ENCODE measurements at regions not wholly inside any gene's neighbourhood (a gene's known extent, or its start where the extent isn't known, plus 50 kb on each side); places are given as distances from the start of the nearest gene placed in this dataset.
"Not testable (repeated sequence)": the region's sequence is repeated elsewhere in the genome, so short reads cannot be mapped to it uniquely, and the experiment has no call there.

GRCh38 chr3:36077320-36077719 is 303.0 kb upstream of the STAC start:
- no peak for TF ChIP-seq CTCF (IDR thresholded peaks at IDR 0.05; ENCODE audit: borderline replicate concordance, control extremely low read depth, extremely low read depth, insufficient read depth, missing control alignments)
- no peak for DNase-seq (ENCODE audit: low spot score)
- in situ Hi-C loops (cut with MboI; ENCODE audit: low sequenced_read_pairs, unreplicated experiment) = no loop called here

DNA sequence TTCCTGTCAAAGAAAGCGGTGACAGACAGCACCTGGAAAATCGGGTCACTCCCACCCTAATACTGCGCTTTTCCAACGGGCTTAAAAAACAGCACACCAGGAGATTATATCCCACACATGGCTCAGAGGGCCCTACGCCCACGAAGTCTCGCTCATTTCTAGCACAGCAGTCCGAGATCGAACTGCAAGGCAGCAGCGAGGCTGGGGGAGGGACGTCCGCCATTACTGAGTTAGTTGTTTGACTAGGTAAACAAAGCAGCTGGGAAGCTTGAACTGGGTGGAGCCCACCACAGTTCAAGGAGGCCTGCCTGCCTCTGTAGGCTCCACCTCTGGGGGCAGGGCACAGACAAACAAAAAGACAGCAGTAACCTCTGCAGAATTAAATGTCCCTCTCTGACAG is 297.3 kb upstream of the STAC start:
- in situ Hi-C loops (cut with MboI; ENCODE audit: low sequenced_read_pairs, unreplicated experiment); DNase-seq (ENCODE audit: low spot score): not testable (repeated sequence)

DNA sequence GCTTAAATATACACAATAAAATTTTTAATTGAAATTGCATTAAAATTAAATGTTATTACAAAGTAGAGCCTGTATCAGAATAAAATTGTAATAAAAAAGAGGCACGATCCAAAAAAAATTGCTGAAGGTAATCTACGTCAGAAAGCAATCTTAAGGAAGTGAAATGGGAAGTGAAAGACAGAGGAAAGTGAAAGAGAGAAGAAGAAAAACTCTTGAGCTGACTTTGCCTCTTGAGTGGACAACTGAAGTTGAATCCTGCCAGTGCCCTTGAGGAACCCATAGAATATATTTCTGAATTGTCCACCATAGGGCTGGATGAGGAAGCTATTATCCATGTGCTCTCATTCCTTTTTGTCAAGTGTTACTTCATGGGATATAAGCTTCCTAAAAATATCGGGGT is 285.1 kb upstream of the STAC start:
- in situ Hi-C loops (cut with MboI; ENCODE audit: low sequenced_read_pairs, unreplicated experiment) = no loop called here
- TF ChIP-seq CTCF (IDR thresholded peaks at IDR 0.05; ENCODE audit: borderline replicate concordance, control extremely low read depth, extremely low read depth, insufficient read depth, missing control alignments) = no peak

DNA sequence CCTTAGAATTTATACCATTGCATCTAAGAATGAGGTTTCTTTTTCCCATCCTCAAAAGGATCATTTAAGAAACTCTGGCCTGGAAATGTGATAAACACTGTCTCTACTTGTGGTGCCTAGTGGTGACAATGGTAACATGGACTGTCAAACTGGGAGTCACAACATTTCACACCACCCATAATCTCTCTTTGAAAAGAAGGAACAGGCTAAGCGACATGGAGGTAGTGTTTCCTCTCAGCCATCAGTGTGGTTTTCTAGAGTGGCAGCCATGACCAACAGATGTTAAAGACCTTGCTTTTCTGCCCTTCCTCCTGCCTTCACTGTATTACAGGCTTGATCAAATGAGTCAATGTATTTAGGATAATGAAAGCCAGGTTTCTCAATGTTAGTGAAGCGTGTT is 283.1 kb upstream of the STAC start:
- no peak for DNase-seq (ENCODE audit: low spot score)
- in situ Hi-C loops (cut with MboI; ENCODE audit: low sequenced_read_pairs, unreplicated experiment) = no loop called here
- TF ChIP-seq CTCF (IDR thresholded peaks at IDR 0.05; ENCODE audit: borderline replicate concordance, control extremely low read depth, extremely low read depth, insufficient read depth, missing control alignments) = no peak

More for the DNA sequence above, 285.1 kb upstream of the STAC start:
- DNase-seq (ENCODE audit: low spot score) = no peak

- in situ Hi-C loops (cut with MboI; ENCODE audit: low sequenced_read_pairs, unreplicated experiment) = no loop called here
- no peak for DNase-seq (ENCODE audit: low spot score)
- no peak for TF ChIP-seq CTCF (IDR thresholded peaks at IDR 0.05; ENCODE audit: borderline replicate concordance, control extremely low read depth, extremely low read depth, insufficient read depth, missing control alignments)
Measured at GRCh38 chr3:36114353-36114752, 266.0 kb upstream of the STAC start.

DNA sequence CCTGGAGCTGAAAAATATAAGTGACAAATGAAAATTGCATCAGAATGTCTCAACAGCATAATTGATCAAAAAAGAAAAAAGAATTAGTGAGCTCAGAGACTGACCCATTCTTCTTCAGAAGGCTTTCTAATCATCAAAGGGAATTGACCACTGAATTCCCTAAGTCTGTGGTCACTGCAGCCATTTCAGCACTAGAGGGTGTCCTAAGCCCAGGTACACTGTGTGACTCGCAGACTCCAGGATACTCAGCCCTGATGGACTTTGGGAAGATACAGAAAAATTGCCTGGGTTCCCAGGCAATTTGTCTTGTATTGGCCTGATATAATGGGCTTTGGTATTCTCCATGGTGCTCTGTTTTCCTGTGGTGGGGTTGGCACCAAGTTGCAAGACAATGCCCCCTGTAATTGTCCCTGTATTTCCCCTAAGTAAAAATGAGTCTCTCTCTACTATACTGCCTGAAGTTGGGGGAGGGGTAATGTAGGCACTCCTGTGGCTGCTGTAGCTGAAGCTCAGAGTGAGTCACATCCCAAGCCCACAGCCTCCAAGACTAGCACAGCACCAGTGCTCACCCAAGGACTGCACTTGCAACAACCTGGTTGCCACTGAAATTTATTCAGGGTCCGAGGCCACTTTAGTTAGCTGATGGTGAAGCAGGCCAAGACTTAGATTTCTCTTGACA is 256.0 kb upstream of the STAC start:
- in situ Hi-C loops (cut with MboI; ENCODE audit: low sequenced_read_pairs, unreplicated experiment) = no loop called here
- no peak for DNase-seq (ENCODE audit: low spot score)
- no peak for TF ChIP-seq CTCF (IDR thresholded peaks at IDR 0.05; ENCODE audit: borderline replicate concordance, control extremely low read depth, extremely low read depth, insufficient read depth, missing control alignments)

- no peak for DNase-seq (ENCODE audit: low spot score)
- in situ Hi-C loops (cut with MboI; ENCODE audit: low sequenced_read_pairs, unreplicated experiment) = no loop called here
Measured at GRCh38 chr3:36132214-36132613, 248.1 kb upstream of the STAC start.

More at GRCh38 chr3:36132214-36132613, 248.1 kb upstream of the STAC start:
- no peak for TF ChIP-seq CTCF (IDR thresholded peaks at IDR 0.05; ENCODE audit: borderline replicate concordance, control extremely low read depth, extremely low read depth, insufficient read depth, missing control alignments)
